GM19438 (cell line): ENCODE measurements at regions not wholly inside any gene's neighbourhood (a gene's known extent, or its start where the extent isn't known, plus 50 kb on each side); places are given as distances from the start of the nearest gene placed in this dataset.

Source experiments
- ATAC-seq: cut with Tn5 transposase; IDR thresholded peaks from one replicate; pipeline ENCODE4 v1.9.1; 2021; ENCODE audit warnings: low read depth; ENCODE audit not compliant: unreplicated experiment

- no peak for ATAC-seq
Measured at GRCh38 chr2:7896940-7897487, 784.8 kb upstream of the ID2 start.

- no peak for ATAC-seq
Measured at GRCh38 chr2:7899241-7899640, 782.6 kb upstream of the ID2 start.

- ATAC-seq: no peak
Measured at GRCh38 chr2:7899923-7900322, 781.9 kb upstream of the ID2 start.

- no peak for ATAC-seq
Measured at GRCh38 chr2:7900593-7900992, 781.3 kb upstream of the ID2 start.

DNA sequence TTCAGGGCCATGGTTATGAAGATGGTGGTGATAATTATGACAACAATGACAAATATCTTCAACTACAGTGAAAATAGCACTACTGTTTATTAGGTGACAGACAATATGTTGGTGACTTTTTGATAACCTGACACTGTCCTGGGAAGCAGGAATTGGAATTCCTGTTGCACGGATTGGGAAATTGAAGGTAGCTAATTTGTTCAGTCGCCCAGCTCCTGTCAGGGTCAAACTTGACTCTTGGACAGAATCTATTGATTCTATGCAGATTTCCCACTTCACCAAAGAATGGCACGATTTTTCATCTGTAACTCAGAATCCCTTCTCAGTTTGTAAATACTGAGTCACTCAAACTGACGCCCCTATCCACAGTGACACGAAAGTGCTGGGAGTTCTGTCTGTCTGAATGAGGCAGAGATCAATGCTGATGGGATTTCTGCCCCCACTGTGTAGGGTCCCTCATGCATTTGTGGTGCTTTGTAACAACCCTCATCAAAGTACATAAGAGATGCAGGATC is 779.5 kb upstream of the ID2 start:
- no peak for ATAC-seq

DNA sequence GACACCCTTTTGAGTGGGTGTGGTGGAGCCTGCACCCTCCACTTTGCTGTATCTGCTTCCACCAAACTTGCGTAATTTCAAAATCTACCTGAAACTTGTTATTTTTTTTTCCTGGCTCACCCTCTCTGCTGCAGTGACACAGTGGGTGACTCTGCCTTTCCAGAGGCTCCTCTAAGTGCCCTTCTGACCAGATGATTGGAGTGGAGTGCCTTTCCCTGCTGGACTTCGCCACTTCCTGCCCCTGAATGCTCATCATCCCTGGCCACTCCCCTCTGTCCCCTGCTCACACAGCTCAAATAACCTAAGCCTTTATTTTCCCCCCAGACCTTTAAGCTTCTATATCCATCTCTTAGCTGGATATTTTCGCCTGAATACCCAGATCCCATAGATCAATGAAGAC is 777.5 kb upstream of the ID2 start:
- no peak for ATAC-seq

DNA sequence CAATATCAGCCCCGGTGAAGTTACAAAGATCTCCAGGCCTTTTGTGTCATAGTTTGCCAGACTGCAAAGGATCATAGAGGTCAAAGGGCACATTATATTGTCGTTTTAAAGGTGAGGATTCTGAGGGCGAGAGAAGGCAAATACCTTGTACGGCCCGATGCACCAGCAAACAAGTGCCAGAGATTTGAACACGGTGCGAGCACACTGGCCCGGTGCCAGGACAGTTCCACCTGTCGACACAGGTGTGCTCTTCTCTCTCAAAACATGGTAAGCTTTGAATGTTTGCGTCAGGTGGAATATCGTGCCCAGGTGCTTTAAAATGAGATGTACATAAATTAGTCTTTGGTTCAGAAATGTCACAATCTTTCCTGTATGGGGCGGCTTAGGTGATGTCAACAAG is 776.1 kb upstream of the ID2 start:
- ATAC-seq: no peak

GRCh38 chr2:7906431-7906830 is 775.4 kb upstream of the ID2 start:
- no peak for ATAC-seq

DNA sequence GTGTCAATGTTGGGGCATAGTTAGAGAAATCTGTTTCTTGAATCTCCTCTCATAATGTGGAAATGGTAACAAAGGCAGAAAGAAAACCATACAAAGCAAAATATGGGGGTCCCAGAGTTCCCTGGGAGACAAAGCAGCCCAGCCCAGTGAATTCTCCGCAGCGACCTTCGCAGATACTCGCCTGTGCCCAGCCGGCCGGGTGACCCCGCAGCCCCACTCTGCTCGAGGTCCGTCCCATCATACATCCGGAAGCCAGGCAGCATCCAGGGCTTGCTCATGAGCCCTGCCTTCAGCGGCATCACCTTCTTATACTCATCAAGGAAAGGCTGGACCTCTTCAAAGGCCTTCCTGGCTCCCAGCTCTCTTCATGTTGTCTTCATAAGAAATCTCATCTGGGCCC is 774.8 kb upstream of the ID2 start:
- no peak for ATAC-seq

- ATAC-seq: no peak
Measured at GRCh38 chr2:7910752-7911151, 771.1 kb upstream of the ID2 start.

- no peak for ATAC-seq
Measured at GRCh38 chr2:7911196-7911595, 770.7 kb upstream of the ID2 start.

DNA sequence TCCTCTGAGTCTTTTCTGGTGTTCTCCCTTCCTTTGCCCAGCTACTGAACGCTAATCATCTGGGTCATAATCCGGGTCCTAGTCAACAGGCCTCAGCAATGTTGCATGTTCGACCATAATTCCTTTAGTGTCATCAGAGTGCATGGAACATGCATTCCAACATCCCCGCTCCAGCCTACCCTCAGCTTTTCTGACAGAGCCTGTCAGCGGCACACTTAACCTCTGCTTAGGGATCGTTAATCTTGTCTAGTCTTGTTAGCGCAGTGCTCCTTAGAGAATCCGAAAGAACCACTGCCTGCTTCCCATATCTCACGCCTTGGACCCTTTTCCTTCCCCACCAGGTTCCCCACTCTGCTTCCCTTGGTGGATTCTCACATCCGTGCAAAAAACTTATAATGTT is 767.9 kb upstream of the ID2 start:
- no peak for ATAC-seq

DNA sequence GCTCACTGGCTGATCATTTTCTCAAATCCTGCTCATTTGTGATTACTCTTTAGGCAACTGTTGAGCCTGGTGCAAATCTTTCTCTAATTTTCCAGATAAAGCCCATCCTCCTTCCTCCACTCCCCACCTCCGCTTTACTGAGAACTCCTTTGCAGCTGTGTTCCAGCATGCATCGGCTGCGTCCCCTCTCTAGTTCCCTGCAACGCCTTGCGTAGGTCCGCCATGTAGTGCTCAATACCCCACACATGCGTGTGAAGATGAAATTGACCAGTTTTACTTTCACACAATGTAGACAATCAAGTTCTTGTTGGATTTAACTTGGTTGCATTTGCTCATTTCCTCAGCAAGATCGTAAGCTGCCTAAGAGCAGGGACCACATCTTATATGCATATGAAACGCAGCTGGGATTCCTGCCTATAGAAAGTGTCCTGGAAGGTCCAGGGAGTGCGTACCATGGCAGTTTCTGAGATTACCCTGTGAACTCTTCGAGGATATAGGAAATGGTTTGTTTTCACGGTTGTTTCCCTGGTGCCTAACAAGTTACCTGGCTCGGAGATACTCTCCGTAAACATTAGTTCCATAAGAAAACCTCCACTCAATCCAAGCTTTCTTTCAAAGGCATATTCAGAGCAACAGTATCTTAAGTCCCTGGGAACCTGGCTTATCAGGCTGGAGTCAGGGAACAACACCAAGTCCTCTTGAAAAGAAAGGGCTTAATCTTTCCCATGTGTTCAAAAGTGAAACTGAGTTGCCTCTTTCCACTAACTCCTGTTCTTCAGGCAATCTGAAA is 766.4 kb upstream of the ID2 start:
- ATAC-seq: no peak

- no peak for ATAC-seq
Measured at GRCh38 chr2:7916670-7917069, 765.2 kb upstream of the ID2 start.

- ATAC-seq: no peak
Measured at GRCh38 chr2:7919510-7919909, 762.3 kb upstream of the ID2 start.

GRCh38 chr2:7924023-7924762 is 757.7 kb upstream of the ID2 start:
- ATAC-seq: no peak

- no peak for ATAC-seq
Measured at GRCh38 chr2:7925506-7925905, 756.4 kb upstream of the ID2 start.

- ATAC-seq: no peak
Measured at GRCh38 chr2:7927691-7928090, 754.2 kb upstream of the ID2 start.

- ATAC-seq: no peak
Measured at GRCh38 chr2:7929281-7929680, 752.6 kb upstream of the ID2 start.

- ATAC-seq: no peak
Measured at GRCh38 chr2:7930800-7931635, 750.8 kb upstream of the ID2 start.

DNA sequence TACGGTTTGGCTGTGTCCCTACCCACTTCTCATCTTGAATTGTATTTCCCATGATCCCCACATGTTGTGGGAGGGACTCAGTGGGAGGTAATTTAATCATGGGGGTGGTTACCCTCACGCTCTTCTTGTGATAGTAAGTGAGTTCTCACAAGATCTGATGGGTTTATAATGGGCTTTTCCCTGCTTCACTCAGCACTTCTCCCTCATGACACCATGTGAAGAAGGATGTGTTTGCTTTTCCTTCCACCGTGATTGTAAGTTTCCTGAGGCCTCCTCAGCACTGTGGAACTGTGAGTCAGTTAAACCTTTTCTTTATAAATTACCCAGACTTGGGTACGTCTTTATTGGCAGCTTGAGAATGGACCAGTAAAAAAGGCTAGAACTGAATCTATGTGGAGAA is 750.0 kb upstream of the ID2 start:
- no peak for ATAC-seq
